ENCODE measurements at regions not wholly inside any gene's neighbourhood (a gene's known extent, or its start where the extent isn't known, plus 50 kb on each side); places are given as distances from the start of the nearest gene placed in this dataset.

DNA sequence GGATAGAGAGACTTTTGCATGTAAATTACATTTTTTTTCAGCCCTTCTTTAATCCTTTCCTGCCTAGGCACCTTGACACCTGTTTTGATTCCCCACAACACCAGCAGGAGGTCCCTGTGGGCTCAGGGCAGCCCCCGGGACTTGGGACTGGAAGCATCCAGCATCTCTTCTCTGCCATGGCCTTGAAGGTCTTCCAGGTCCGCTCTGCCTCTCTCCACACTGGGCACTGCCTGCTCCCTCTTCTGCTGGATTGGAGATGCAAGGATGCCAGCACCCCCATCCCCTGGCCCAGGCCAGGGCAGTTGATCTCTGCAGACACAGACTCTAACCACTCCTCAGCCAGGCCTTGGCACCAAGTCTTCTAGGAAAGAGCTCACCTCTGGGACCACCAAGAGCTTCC lies 134.5 kb upstream of the C14orf180 start:
- no peak overlapping the region for H3K27ac ChIP-seq (ENCODE audit: low read length)
- Mint-ChIP-seq H3K27ac (no peak overlapping the region), H3K9me3 (peaks cover 10 to 23% (median 14%) of the 10 kb centered on the region in 3 donors), H3K27me3 (peaks cover 23 to 36% of the 10 kb centered on the region in 2 donors), H3K4me3 (no peak overlapping the region), H3K36me3 (peaks cover 4% of the 10 kb centered on the region), H3K4me1 (no peaks in the 10 kb centered on the region)
- no peaks in the 10 kb centered on the region for H3K9me3 ChIP-seq
- POLR2A ChIA-PET: no interaction called here
- DNase-seq (peak in 1 of 35 experiments; percentile 5), ATAC-seq (replicated peaks in 1 of 4) (no peak)
- 87% methylated on average over 2 of the region's 2 CpGs for WGBS (ENCODE audit: insufficient coverage)
- CTCF ChIA-PET: no interaction called here
- H3K4me1 ChIP-seq (ENCODE audit: control insufficient read depth in 1 of 2, extremely low read depth in 1 of 2, insufficient read depth in 2 of 2, low read length in 2 of 2): no peaks in the 10 kb centered on the region
- H3K36me3 ChIP-seq (ENCODE audit: control insufficient read depth in 2 of 2, extremely low read depth in 1 of 2, insufficient read depth in 1 of 2, low read length in 1 of 2): no peaks in the 10 kb centered on the region
- H3K27me3 ChIP-seq (replicated peaks in 1 of 2; ENCODE audit: control insufficient read depth in 2 of 2, extremely low read depth in 1 of 2, insufficient read depth in 2 of 2, low read length in 1 of 2): peaks cover 4 to 24% of the 10 kb centered on the region in 2 experiments
- H3K4me3 ChIP-seq (ENCODE audit: control insufficient read depth in 1 of 2, extremely low read depth in 1 of 2, low read length in 1 of 2): no peak overlapping the region

GRCh38 chr14:104445832-104446381 lies 133.7 kb upstream of the C14orf180 start:
- no peak overlapping the region for H3K4me3 ChIP-seq (ENCODE audit: control insufficient read depth in 1 of 2, extremely low read depth in 1 of 2, low read length in 1 of 2)
- CTCF ChIA-PET: no interaction called here
- no peak overlapping the region for H3K27ac ChIP-seq (ENCODE audit: low read length)
- Mint-ChIP-seq H3K9me3 (peaks cover 10 to 23% (median 14%) of the 10 kb centered on the region in 3 donors), H3K4me1 (no peaks in the 10 kb centered on the region), H3K27me3 (peaks cover 30 to 44% of the 10 kb centered on the region in 2 donors), H3K36me3 (peaks cover 7% of the 10 kb centered on the region), H3K27ac (no peak overlapping the region), H3K4me3 (no peak overlapping the region)
- POLR2A ChIA-PET: no interaction called here
- ATAC-seq (replicated peaks in 1 of 4): no peak
- 87% methylated on average over 11 of the region's 11 CpGs for WGBS (ENCODE audit: insufficient coverage)
- no peaks in the 10 kb centered on the region for H3K9me3 ChIP-seq
- H3K27me3 ChIP-seq (replicated peaks in 1 of 2; ENCODE audit: control insufficient read depth in 2 of 2, extremely low read depth in 1 of 2, insufficient read depth in 2 of 2, low read length in 1 of 2): peaks cover 4 to 29% of the 10 kb centered on the region in 2 experiments
- DNase-seq: peak in 2 of 35 experiments; percentile 3 to 7
- H3K36me3 ChIP-seq (ENCODE audit: control insufficient read depth in 2 of 2, extremely low read depth in 1 of 2, insufficient read depth in 1 of 2, low read length in 1 of 2): no peaks in the 10 kb centered on the region
- H3K4me1 ChIP-seq (ENCODE audit: control insufficient read depth in 1 of 2, extremely low read depth in 1 of 2, insufficient read depth in 2 of 2, low read length in 2 of 2): no peaks in the 10 kb centered on the region

GRCh38 chr14:104446611-104447010 lies 133.0 kb upstream of the C14orf180 start:
- H3K36me3 ChIP-seq (ENCODE audit: control insufficient read depth in 2 of 2, extremely low read depth in 1 of 2, insufficient read depth in 1 of 2, low read length in 1 of 2): no peaks in the 10 kb centered on the region
- Mint-ChIP-seq H3K4me1 (no peaks in the 10 kb centered on the region), H3K27ac (no peak overlapping the region), H3K4me3 (no peak overlapping the region), H3K36me3 (peaks cover 7% of the 10 kb centered on the region), H3K9me3 (peaks cover 10 to 23% (median 14%) of the 10 kb centered on the region in 3 donors), H3K27me3 (peaks cover 30 to 47% of the 10 kb centered on the region in 2 donors)
- H3K4me3 ChIP-seq (ENCODE audit: control insufficient read depth in 1 of 2, extremely low read depth in 1 of 2, low read length in 1 of 2): no peak overlapping the region
- DNase-seq (peak in 1 of 35 experiments; percentile 6), ATAC-seq (replicated peaks in 1 of 4) (no peak)
- H3K27ac ChIP-seq (ENCODE audit: low read length): no peak overlapping the region
- POLR2A ChIA-PET: no interaction called here
- 91% methylated on average over 6 of the region's 6 CpGs for WGBS (ENCODE audit: insufficient coverage)
- CTCF ChIA-PET: no interaction called here
- H3K27me3 ChIP-seq (replicated peaks in 1 of 2; ENCODE audit: control insufficient read depth in 2 of 2, extremely low read depth in 1 of 2, insufficient read depth in 2 of 2, low read length in 1 of 2): peaks cover 4 to 36% of the 10 kb centered on the region in 2 experiments
- H3K9me3 ChIP-seq: no peaks in the 10 kb centered on the region
- no peaks in the 10 kb centered on the region for H3K4me1 ChIP-seq (ENCODE audit: control insufficient read depth in 1 of 2, extremely low read depth in 1 of 2, insufficient read depth in 2 of 2, low read length in 2 of 2)

- WGBS (ENCODE audit: insufficient coverage): 78% methylated on average over 1 of the region's 1 CpG
- CTCF ChIA-PET: no interaction called here
- POLR2A ChIA-PET: no interaction called here
- Mint-ChIP-seq H3K27ac (peak overlapping the region in 1 of 2 donors; percentile 47), H3K36me3 (peaks cover 7% of the 10 kb centered on the region), H3K4me3 (no peak overlapping the region), H3K9me3 (peaks cover 10 to 23% (median 14%) of the 10 kb centered on the region in 3 donors), H3K27me3 (peaks cover 36 to 56% of the 10 kb centered on the region in 2 donors), H3K4me1 (no peaks in the 10 kb centered on the region)
- no peaks in the 10 kb centered on the region for H3K9me3 ChIP-seq
- no peak for ATAC-seq (replicated peaks in 1 of 4)
- H3K27me3 ChIP-seq (replicated peaks in 1 of 2; ENCODE audit: control insufficient read depth in 2 of 2, extremely low read depth in 1 of 2, insufficient read depth in 2 of 2, low read length in 1 of 2): peaks cover 4 to 36% of the 10 kb centered on the region in 2 experiments
- no peak overlapping the region for H3K4me3 ChIP-seq (ENCODE audit: control insufficient read depth in 1 of 2, extremely low read depth in 1 of 2, low read length in 1 of 2)
- no peak for DNase-seq
- no peak overlapping the region for H3K27ac ChIP-seq (ENCODE audit: low read length)
- H3K4me1 ChIP-seq (ENCODE audit: control insufficient read depth in 1 of 2, extremely low read depth in 1 of 2, insufficient read depth in 2 of 2, low read length in 2 of 2): no peaks in the 10 kb centered on the region
- no peaks in the 10 kb centered on the region for H3K36me3 ChIP-seq (ENCODE audit: control insufficient read depth in 2 of 2, extremely low read depth in 1 of 2, insufficient read depth in 1 of 2, low read length in 1 of 2)
These were observed 131.8 kb upstream of the C14orf180 start for GRCh38 chr14:104447750-104448149.

GRCh38 chr14:104448321-104448720 lies 131.2 kb upstream of the C14orf180 start:
- Mint-ChIP-seq H3K4me3 (no peak overlapping the region), H3K9me3 (peaks cover 10 to 23% (median 14%) of the 10 kb centered on the region in 3 donors), H3K36me3 (peaks cover 7% of the 10 kb centered on the region), H3K27me3 (peaks cover 36 to 59% of the 10 kb centered on the region in 2 donors), H3K4me1 (no peaks in the 10 kb centered on the region), H3K27ac (no peak overlapping the region)
- no peak for ATAC-seq (replicated peaks in 1 of 4)
- Histone ChIP-seq H3K36me3 (ENCODE audit: control insufficient read depth in 2 of 2, extremely low read depth in 1 of 2, insufficient read depth in 1 of 2, low read length in 1 of 2) (no peaks in the 10 kb centered on the region), H3K4me1 (ENCODE audit: control insufficient read depth in 1 of 2, extremely low read depth in 1 of 2, insufficient read depth in 2 of 2, low read length in 2 of 2) (no peaks in the 10 kb centered on the region), H3K27ac (ENCODE audit: low read length) (no peak overlapping the region), H3K27me3 (replicated peaks in 1 of 2; ENCODE audit: control insufficient read depth in 2 of 2, extremely low read depth in 1 of 2, insufficient read depth in 2 of 2, low read length in 1 of 2) (peaks cover 4 to 36% of the 10 kb centered on the region in 2 experiments), H3K4me3 (ENCODE audit: control insufficient read depth in 1 of 2, extremely low read depth in 1 of 2, low read length in 1 of 2) (no peak overlapping the region), H3K9me3 (no peaks in the 10 kb centered on the region)
- POLR2A ChIA-PET: no interaction called here
- CTCF ChIA-PET: interaction anchor here in 1 of 2 donors (0.6 kb wide), 1 partner anchor 108 kb away, joined by 3 read pairs; no protein-coding TSS in a partner anchor
- DNase-seq: no peak
- WGBS (ENCODE audit: insufficient coverage): no CpG with 5 or more reads among the region's 2 CpGs

- peaks cover 36 to 59% of the 10 kb centered on the region in 2 donors for H3K27me3 Mint-ChIP-seq
- no peak for DNase-seq
- Histone ChIP-seq H3K27me3 (replicated peaks in 1 of 2; ENCODE audit: control insufficient read depth in 2 of 2, extremely low read depth in 1 of 2, insufficient read depth in 2 of 2, low read length in 1 of 2) (peaks cover 4 to 36% of the 10 kb centered on the region in 2 experiments), H3K36me3 (ENCODE audit: control insufficient read depth in 2 of 2, extremely low read depth in 1 of 2, insufficient read depth in 1 of 2, low read length in 1 of 2) (no peaks in the 10 kb centered on the region), H3K9me3 (no peaks in the 10 kb centered on the region), H3K4me1 (ENCODE audit: control insufficient read depth in 1 of 2, extremely low read depth in 1 of 2, insufficient read depth in 2 of 2, low read length in 2 of 2) (no peaks in the 10 kb centered on the region), H3K27ac (ENCODE audit: low read length) (no peak overlapping the region), H3K4me3 (ENCODE audit: control insufficient read depth in 1 of 2, extremely low read depth in 1 of 2, low read length in 1 of 2) (no peak overlapping the region)
- CTCF ChIA-PET: interaction anchor here in 1 of 2 donors (0.6 kb wide), 1 partner anchor 108 kb away, joined by 3 read pairs; no protein-coding TSS in a partner anchor
- POLR2A ChIA-PET: no interaction called here
- ATAC-seq (replicated peaks in 1 of 4): no peak
- peaks cover 10 to 23% (median 14%) of the 10 kb centered on the region in 3 donors for H3K9me3 Mint-ChIP-seq
- H3K4me3 Mint-ChIP-seq: no peak overlapping the region
- peaks cover 7% of the 10 kb centered on the region for H3K36me3 Mint-ChIP-seq
- no peak overlapping the region for H3K27ac Mint-ChIP-seq
- H3K4me1 Mint-ChIP-seq: no peaks in the 10 kb centered on the region
- WGBS (ENCODE audit: insufficient coverage): no CpG with 5 or more reads among the region's 1 CpG
These were observed 130.8 kb upstream of the C14orf180 start for GRCh38 chr14:104448721-104449120.
